H9 (cell line): ENCODE measurements at regions not wholly inside any gene's neighbourhood (a gene's known extent, or its start where the extent isn't known, plus 50 kb on each side); places are given as distances from the start of the nearest gene placed in this dataset.

Experiments used
- DNase-seq: peaks from one replicate; pipeline ENCODE4 v3.0.0-alpha.2; 2017
- H2AFZ ChIP-seq: one replicate; pipeline ENCODE4 v1.6.1; 2013; ENCODE audit warnings: mild to moderate bottlenecking, low read length, control low read depth, moderate library complexity
- H2AK5ac ChIP-seq: 2 replicates; pipeline ENCODE4 v1.6.1; 2013; ENCODE audit warnings: low read length, control low read depth, mixed read lengths; ENCODE audit not compliant: insufficient read length
- H2BK120ac ChIP-seq: one replicate; pipeline ENCODE4 v1.6.1; 2013; ENCODE audit warnings: low read depth, mild to moderate bottlenecking, low read length, control low read depth, inconsistent platforms; ENCODE audit not compliant: poor library complexity, severe bottlenecking
- H2BK12ac ChIP-seq: 2 replicates; pipeline ENCODE4 v1.6.1; 2013; ENCODE audit warnings: low read length, control low read depth, mixed read lengths, low read depth; ENCODE audit not compliant: insufficient read length
- H2BK15ac ChIP-seq: 2 replicates; pipeline ENCODE4 v1.6.1; 2013; ENCODE audit warnings: low read depth, low read length, control low read depth
- H2BK20ac ChIP-seq: one replicate; pipeline ENCODE4 v1.6.1; 2013; ENCODE audit warnings: low read depth, mild to moderate bottlenecking, low read length, control low read depth, inconsistent platforms; ENCODE audit not compliant: poor library complexity, severe bottlenecking
- H2BK5ac ChIP-seq: 2 replicates; pipeline ENCODE4 v1.6.1; 2013; ENCODE audit warnings: low read length, control low read depth, mixed read lengths; ENCODE audit not compliant: insufficient read length
- H3K14ac ChIP-seq: 2 replicates; pipeline ENCODE4 v1.6.1; 2013; ENCODE audit warnings: low read length, control low read depth; ENCODE audit not compliant: insufficient read depth
- H3K18ac ChIP-seq: 2 replicates; pipeline ENCODE4 v1.6.1; 2013; ENCODE audit warnings: low read depth, mild to moderate bottlenecking, mixed read lengths, low read length, control low read depth; ENCODE audit not compliant: insufficient read length
- H3K23ac ChIP-seq: 2 replicates; pipeline ENCODE4 v1.6.1; 2013; ENCODE audit warnings: low read length, control low read depth, mixed read lengths, low read depth; ENCODE audit not compliant: insufficient read length
- H3K23me2 ChIP-seq: 2 replicates; pipeline ENCODE4 v1.6.1; 2013; ENCODE audit warnings: low read depth, mild to moderate bottlenecking, mixed read lengths, low read length, control low read depth; ENCODE audit not compliant: insufficient read length, poor library complexity, severe bottlenecking
- H3K27ac ChIP-seq: 2 replicates; pipeline ENCODE4 v1.5.1; 2013; ENCODE audit warnings: low read length, control low read depth, mixed read lengths, low read depth; ENCODE audit not compliant: insufficient read length
- H3K27me3 ChIP-seq: 2 replicates; pipeline ENCODE4 v1.6.1; 2013; ENCODE audit warnings: low read length, control low read depth, inconsistent platforms; ENCODE audit not compliant: insufficient read depth
- H3K4ac ChIP-seq: 2 replicates; pipeline ENCODE4 v1.6.1; 2013; ENCODE audit warnings: low read depth, mild to moderate bottlenecking, control low read depth, inconsistent platforms, low read length, moderate library complexity
- H3K4me1 ChIP-seq: 2 replicates; pipeline ENCODE4 v1.6.1; 2013; ENCODE audit warnings: low read length, control low read depth, inconsistent platforms; ENCODE audit not compliant: insufficient read depth
- H3K4me2 ChIP-seq: 2 replicates; pipeline ENCODE4 v1.6.1; 2013; ENCODE audit warnings: low read length, control low read depth, mixed read lengths; ENCODE audit not compliant: insufficient read length, insufficient read depth
- H3K56ac ChIP-seq: 2 replicates; pipeline ENCODE4 v1.6.1; 2013; ENCODE audit warnings: low read depth, mild to moderate bottlenecking, mixed read lengths, low read length, control low read depth; ENCODE audit not compliant: insufficient read length
- H3K79me1 ChIP-seq: 2 replicates; pipeline ENCODE4 v1.6.1; 2013; ENCODE audit warnings: low read depth, mild to moderate bottlenecking, moderate library complexity, low read length, control low read depth, inconsistent platforms; ENCODE audit not compliant: insufficient read depth, poor library complexity, severe bottlenecking
- H3K79me2 ChIP-seq: 2 replicates; pipeline ENCODE4 v1.6.1; 2013; ENCODE audit warnings: low read length, control low read depth, inconsistent platforms; ENCODE audit not compliant: insufficient read depth
- H3K9ac ChIP-seq: 2 replicates; pipeline ENCODE4 v1.6.1; 2013; ENCODE audit warnings: low read length, control low read depth, mixed read lengths; ENCODE audit not compliant: insufficient read length; ENCODE audit errors: extremely low read depth
- H3K9me3 ChIP-seq: one replicate; pipeline ENCODE4 v1.6.1; 2013; ENCODE audit warnings: low read depth, low read length, inconsistent platforms; ENCODE audit not compliant: control insufficient read depth
- H3T11ph ChIP-seq: one replicate; pipeline ENCODE4 v1.6.1; 2013; ENCODE audit warnings: mild to moderate bottlenecking, low read length, control low read depth, inconsistent platforms
- H4K20me1 ChIP-seq: one replicate; pipeline ENCODE4 v1.6.1; 2013; ENCODE audit not compliant: control insufficient read depth, insufficient read length, insufficient read depth
- H4K5ac ChIP-seq: 2 replicates; pipeline ENCODE4 v1.6.1; 2013; ENCODE audit warnings: low read depth, mild to moderate bottlenecking, mixed read lengths, low read length, control low read depth; ENCODE audit not compliant: insufficient read length
- H4K8ac ChIP-seq: replicated peaks from 2 replicates; pipeline ENCODE4 v1.6.1; 2013; ENCODE audit warnings: low read length, control low read depth, mixed read lengths, low read depth; ENCODE audit not compliant: insufficient read length
- H4K91ac ChIP-seq: 2 replicates; pipeline ENCODE4 v1.6.1; 2013; ENCODE audit warnings: low read depth, mild to moderate bottlenecking, moderate library complexity, mixed read lengths, low read length, control low read depth; ENCODE audit not compliant: insufficient read length
- H3K27ac Mint-ChIP-seq, 3 experiments: 2 replicates in 2 of 3; 3 replicates in 1 of 3; pipeline ENCODE4 v1.8.0; 2020 to 2021; ENCODE audit warnings: mixed read lengths in 3 of 3, mild to moderate bottlenecking in 1 of 3, moderate library complexity in 1 of 3
- H3K27me3 Mint-ChIP-seq: 2 replicates; pipeline ENCODE4 v1.8.0; 2021; ENCODE audit warnings: low read depth, mild to moderate bottlenecking, moderate library complexity, mixed read lengths
- H3K36me3 Mint-ChIP-seq, 3 experiments: 2 replicates in 2 of 3; 3 replicates in 1 of 3; pipeline ENCODE4 v1.8.0; 2020 to 2021; ENCODE audit warnings: low read depth in 3 of 3, mixed read lengths in 3 of 3; ENCODE audit not compliant: insufficient read depth in 1 of 3
- H3K4me1 Mint-ChIP-seq, 2 experiments: 2 replicates each; pipeline ENCODE4 v1.8.0; 2020; ENCODE audit warnings: mixed read lengths in 2 of 2
- H3K4me3 Mint-ChIP-seq, 2 experiments: 2 replicates in 1 of 2; 3 replicates in 1 of 2; pipeline ENCODE4 v1.8.0; 2020 to 2021; ENCODE audit warnings: mild to moderate bottlenecking in 2 of 2, mixed read lengths in 2 of 2, moderate library complexity in 1 of 2
- H3K9me3 Mint-ChIP-seq, 2 experiments: 2 replicates in 1 of 2; 3 replicates in 1 of 2; pipeline ENCODE4 v1.8.0; 2020; ENCODE audit warnings: mild to moderate bottlenecking in 2 of 2, mixed read lengths in 2 of 2, moderate library complexity in 1 of 2
- CTCF ChIP-seq: fragments of 200-600 bp; sonication (generic); conservative IDR thresholded peaks from 3 replicates; pipeline ENCODE4 v1.8.0; 2021; ENCODE audit warnings: antibody characterized with exemption, mild to moderate bottlenecking
- WGBS: extraction: QIAGEN DNeasy Blood & Tissue Kit; methylation state at CpG from one replicate; pipeline ENCODE4 v1.1.7; 2013; ENCODE audit warnings: missing lambda C conversion rate, low lambda C conversion rate, mixed read lengths; ENCODE audit not compliant: insufficient read length; ENCODE audit errors: extremely low coverage; 5-methylcytosine and 5-hydroxymethylcytosine counted together

GRCh38 chr5:54915466-54916027 lies 69.8 kb downstream of the ESM1 start:
- no peaks in the 10 kb centered on the region for H3K9me3 ChIP-seq
- no peaks in the 10 kb centered on the region; the same call in 1 of the 2 replicates for H3K27me3 Mint-ChIP-seq
- H3T11ph ChIP-seq = no peak overlapping the region
- H3K4me2 ChIP-seq = no peak overlapping the region
- no peaks in the 10 kb centered on the region; a peak in 1 of 7 replicates for H3K36me3 Mint-ChIP-seq
- no peak overlapping the region for H3K14ac ChIP-seq
- H3K4me1 Mint-ChIP-seq = no peaks in the 10 kb centered on the region
- H4K5ac ChIP-seq = no peak overlapping the region
- H2BK15ac ChIP-seq = no peak overlapping the region
- no peak overlapping the region for H3K18ac ChIP-seq
- no peak overlapping the region for H4K91ac ChIP-seq
- no peaks in the 10 kb centered on the region for H3K79me2 ChIP-seq
- no peak overlapping the region for H3K4me3 Mint-ChIP-seq
- H2AFZ ChIP-seq = no peak overlapping the region
- no peak overlapping the region for H2BK5ac ChIP-seq
- H3K4ac ChIP-seq = no peak overlapping the region
- H3K27me3 ChIP-seq = no peaks in the 10 kb centered on the region
- H3K79me1 ChIP-seq = no peaks in the 10 kb centered on the region
- TF ChIP-seq CTCF = no peak
- H2AK5ac ChIP-seq = no peak overlapping the region
- H4K20me1 ChIP-seq = no peaks in the 10 kb centered on the region
- H3K23ac ChIP-seq = no peak overlapping the region
- no peak overlapping the region for H2BK12ac ChIP-seq
- DNase-seq = no peak
- H3K27ac ChIP-seq = no peak overlapping the region
- no peaks in the 10 kb centered on the region for H3K23me2 ChIP-seq
- H3K9ac ChIP-seq = no peak overlapping the region
- no peak overlapping the region for H2BK20ac ChIP-seq
- H3K27ac Mint-ChIP-seq = no peak overlapping the region
- no peak overlapping the region for H2BK120ac ChIP-seq
- WGBS = no CpG with 5 or more reads among the region's 3 CpGs
- peaks cover 4 to 7% of the 10 kb centered on the region in 2 experiments; a peak in 3 of 5 replicates for H3K9me3 Mint-ChIP-seq
- H4K8ac ChIP-seq = no peak overlapping the region
- no peak overlapping the region for H3K56ac ChIP-seq
- H3K4me1 ChIP-seq = no peaks in the 10 kb centered on the region
